SK-N-SH (cell line): ENCODE measurements at regions not wholly inside any gene's neighbourhood (a gene's known extent, or its start where the extent isn't known, plus 50 kb on each side); places are given as distances from the start of the nearest gene placed in this dataset.

Source experiments
- CTCF ChIA-PET: fragments of 300-600, 350-600 bp; formaldehyde crosslinking; extraction: SDS; loops from one replicate; lab custom pipeline; 2021; lab: Yijun Ruan, JAX
- POLR2A ChIA-PET: fragments of 350-600 bp; sonication (Branson Sonifier 250); formaldehyde crosslinking; extraction: SDS; loops from one replicate; lab custom pipeline; 2020; ENCODE audit warnings: antibody characterized with exemption, inconsistent platforms; lab: Yijun Ruan, JAX
- DNase-seq: peaks from one replicate; pipeline ENCODE4 v3.0.0; 2012
- H2AFZ ChIP-seq: fragments of 200-600 bp; sonication (generic); 2 replicates; pipeline ENCODE4 v1.8.1; 2016; ENCODE audit warnings: antibody characterized with exemption, mild to moderate bottlenecking, low read depth
- H3F3A ChIP-seq: fragments of 200-600 bp; sonication (generic); replicated peaks from 2 replicates; pipeline ENCODE3; 2016; ENCODE audit warnings: antibody characterized with exemption, mild to moderate bottlenecking; ENCODE audit not compliant: insufficient read depth
- H3K27ac ChIP-seq, 2 experiments: fragments of 200-500 bp in 1 of 2; fragments of 200-600 bp in 1 of 2; sonication (Bioruptor generic) in 1 of 2; sonication (generic), shearing (Covaris generic) in 1 of 2; 2 replicates each; pipeline versions ENCODE4 v1.5.1 to v1.6.1; 2014 to 2016; ENCODE audit warnings: low read depth in 2 of 2, inconsistent platforms in 1 of 2, low read length in 1 of 2, mild to moderate bottlenecking in 1 of 2, mixed read lengths in 1 of 2
- H3K27me3 ChIP-seq: fragments of 200-600 bp; sonication (generic), shearing (Covaris generic); 2 replicates; pipeline ENCODE4 v1.6.1; 2016; ENCODE audit warnings: mixed run types; ENCODE audit not compliant: insufficient read depth
- H3K36me3 ChIP-seq, 2 experiments: fragments of 200-500 bp in 1 of 2; fragments of 200-600 bp in 1 of 2; sonication (Bioruptor generic) in 1 of 2; sonication (generic) in 1 of 2; replicated peaks in 1 of 2; 2 replicates each; pipeline versions ENCODE3 to v1.5.1; 2014 to 2016; ENCODE audit warnings: low read length in 1 of 2, mild to moderate bottlenecking in 1 of 2; ENCODE audit not compliant: insufficient read depth in 2 of 2, control insufficient read depth in 1 of 2
- H3K4me1 ChIP-seq, 2 experiments: fragments of 200-500 bp in 1 of 2; fragments of 200-600 bp in 1 of 2; sonication (Bioruptor generic) in 1 of 2; sonication (generic), shearing (Covaris generic) in 1 of 2; 2 replicates each; pipeline versions ENCODE4 v1.5.1 to v1.6.1; 2014 to 2016; ENCODE audit warnings: low read depth in 1 of 2, low read length in 1 of 2, mixed run types in 1 of 2; ENCODE audit not compliant: insufficient read depth in 2 of 2, control insufficient read depth in 1 of 2
- H3K4me2 ChIP-seq: fragments of 200-600 bp; sonication (generic), shearing (Covaris generic); 2 replicates; pipeline ENCODE4 v1.6.1; 2017; ENCODE audit warnings: mixed run types
- H3K4me3 ChIP-seq, 2 experiments: fragments of 200-500 bp in 1 of 2; fragments of 200-600 bp in 1 of 2; sonication (Bioruptor generic) in 1 of 2; sonication (generic), shearing (Covaris generic) in 1 of 2; 2 replicates each; pipeline versions ENCODE4 v1.5.1 to v1.8.1; 2014 to 2016; ENCODE audit warnings: low read depth in 2 of 2, inconsistent platforms in 1 of 2, low read length in 1 of 2, mild to moderate bottlenecking in 1 of 2, mixed read lengths in 1 of 2, moderate library complexity in 1 of 2
- H3K79me2 ChIP-seq: fragments of 200-600 bp; sonication (generic); 2 replicates; pipeline ENCODE4 v1.8.1; 2017; ENCODE audit warnings: mild to moderate bottlenecking; ENCODE audit not compliant: insufficient read depth
- H3K9ac ChIP-seq: fragments of 200-600 bp; sonication (generic); 2 replicates; pipeline ENCODE4 v1.6.1; 2017; ENCODE audit warnings: mixed run types
- H3K9me2 ChIP-seq: fragments of 200-600 bp; sonication (generic); 2 replicates; pipeline ENCODE4 v1.6.1; 2017; ENCODE audit warnings: mixed run types
- H3K9me3 ChIP-seq: fragments of 200-600 bp; sonication (generic); 2 replicates; pipeline ENCODE4 v1.6.1; 2017; ENCODE audit warnings: mixed run types, mild to moderate bottlenecking, moderate library complexity
- H4K20me1 ChIP-seq: fragments of 200-600 bp; sonication (generic); 2 replicates; pipeline ENCODE4 v1.6.1; 2017; ENCODE audit warnings: mild to moderate bottlenecking, mixed run types; ENCODE audit not compliant: insufficient read depth
- EZH2phosphoT487 ChIP-seq: fragments of 200-600 bp; sonication (generic); IDR thresholded peaks from 2 replicates; pipeline ENCODE4 v1.6.1; 2017; ENCODE audit warnings: low read depth, mixed run types, mild to moderate bottlenecking, antibody characterized with exemption, moderate library complexity, borderline replicate concordance
- FOSL2 ChIP-seq: IDR thresholded peaks from 2 replicates; pipeline ENCODE4 v1.4.0; 2012; ENCODE audit warnings: low read depth, mild to moderate bottlenecking, moderate library complexity, borderline replicate concordance
- FOXM1 ChIP-seq: IDR thresholded peaks from 2 replicates; pipeline ENCODE4 v1.4.0; 2012; ENCODE audit warnings: low read depth, mild to moderate bottlenecking
- NFIC ChIP-seq: IDR thresholded peaks from 2 replicates; pipeline ENCODE4 v1.4.0; 2012; ENCODE audit warnings: borderline replicate concordance
- RCOR1 ChIP-seq: fragments of 150-350 bp; IDR thresholded peaks from 2 replicates; pipeline ENCODE4 v1.6.1; 2017; ENCODE audit warnings: antibody characterized with exemption, low read length
- RFX5 ChIP-seq: IDR thresholded peaks from 2 replicates; pipeline ENCODE4 v1.6.1; 2012; ENCODE audit warnings: mild to moderate bottlenecking, improper control_type of control experiment, low read length
- RXRA ChIP-seq: IDR thresholded peaks from 2 replicates; pipeline ENCODE4 v1.4.0; 2012; ENCODE audit warnings: low read depth, mild to moderate bottlenecking, borderline replicate concordance
- TAF1 ChIP-seq: IDR thresholded peaks from 2 replicates; pipeline ENCODE4 v1.6.1; 2012; ENCODE audit warnings: low read depth, mild to moderate bottlenecking, low read length, moderate library complexity, borderline replicate concordance
- TEAD4 ChIP-seq: IDR thresholded peaks from 2 replicates; pipeline ENCODE4 v1.4.0; 2012; ENCODE audit warnings: mild to moderate bottlenecking, borderline replicate concordance; ENCODE audit not compliant: insufficient read depth
- WGBS: methylation state at CpG from one replicate; pipeline ENCODE4 v1.1.6; 2017; ENCODE audit warnings: low lambda C conversion rate; 5-methylcytosine and 5-hydroxymethylcytosine counted together
- TF ChIP-seq, protein P1 (sequence below): IDR thresholded peaks from 2 replicates; pipeline ENCODE4 v1.4.0; 2012; ENCODE audit warnings: low read depth, borderline replicate concordance
- TF ChIP-seq, protein P2 (sequence below): IDR thresholded peaks from 2 replicates; pipeline ENCODE4 v1.6.1; 2012; ENCODE audit warnings: mild to moderate bottlenecking, low read depth, low read length, moderate library complexity
- TF ChIP-seq, protein P3 (sequence below): IDR thresholded peaks from 2 replicates; pipeline ENCODE4; 2012
- TF ChIP-seq, protein P4 (sequence below): IDR thresholded peaks from 2 replicates; pipeline ENCODE4 v1.4.0; 2012; ENCODE audit warnings: low read depth
- TF ChIP-seq, protein P5 (sequence below): fragments of 150-350 bp; IDR thresholded peaks from 2 replicates; pipeline ENCODE4 v1.6.1; 2017; ENCODE audit warnings: antibody characterized with exemption, low read length, low read depth, borderline replicate concordance

DNA sequence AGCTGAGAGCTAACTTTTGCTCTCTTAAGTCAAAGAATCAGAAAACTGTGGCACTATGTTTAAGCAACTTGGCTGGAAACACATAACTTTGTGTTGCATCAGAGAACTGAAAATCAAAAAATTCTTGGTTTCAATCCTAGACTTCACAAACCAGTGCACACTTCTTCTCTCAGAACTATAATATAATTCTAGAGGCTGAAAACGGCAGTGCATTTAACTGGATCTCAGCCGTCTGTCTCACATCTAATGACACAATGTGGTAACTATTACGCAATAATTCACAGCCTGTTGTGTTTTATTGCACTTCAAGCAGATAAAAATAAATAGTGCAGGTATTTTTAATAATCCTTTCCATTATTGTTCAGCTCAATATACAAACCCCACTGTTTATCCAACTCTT lies 260.6 kb upstream of the DIAPH2 start:
- no peaks in the 10 kb centered on the region for H3K36me3 ChIP-seq
- no peaks in the 10 kb centered on the region for H4K20me1 ChIP-seq
- no peaks in the 10 kb centered on the region for H3K9me3 ChIP-seq
- no peak for DNase-seq
- H3F3A ChIP-seq, result no peaks in the 10 kb centered on the region
- ChIA-PET CTCF (no interaction called here), POLR2A (no interaction called here)
- H3K27me3 ChIP-seq, result no peaks in the 10 kb centered on the region
- no peak for TF ChIP-seq FOXM1
- TF ChIP-seq, protein P1, sequence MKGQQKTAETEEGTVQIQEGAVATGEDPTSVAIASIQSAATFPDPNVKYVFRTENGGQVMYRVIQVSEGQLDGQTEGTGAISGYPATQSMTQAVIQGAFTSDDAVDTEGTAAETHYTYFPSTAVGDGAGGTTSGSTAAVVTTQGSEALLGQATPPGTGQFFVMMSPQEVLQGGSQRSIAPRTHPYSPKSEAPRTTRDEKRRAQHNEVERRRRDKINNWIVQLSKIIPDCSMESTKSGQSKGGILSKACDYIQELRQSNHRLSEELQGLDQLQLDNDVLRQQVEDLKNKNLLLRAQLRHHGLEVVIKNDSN, result no peak
- TF ChIP-seq TEAD4, result no peak
- no peak for TF ChIP-seq RCOR1
- no peak for TF ChIP-seq TAF1
- TF ChIP-seq RXRA, result no peak
- TF ChIP-seq, protein P2, sequence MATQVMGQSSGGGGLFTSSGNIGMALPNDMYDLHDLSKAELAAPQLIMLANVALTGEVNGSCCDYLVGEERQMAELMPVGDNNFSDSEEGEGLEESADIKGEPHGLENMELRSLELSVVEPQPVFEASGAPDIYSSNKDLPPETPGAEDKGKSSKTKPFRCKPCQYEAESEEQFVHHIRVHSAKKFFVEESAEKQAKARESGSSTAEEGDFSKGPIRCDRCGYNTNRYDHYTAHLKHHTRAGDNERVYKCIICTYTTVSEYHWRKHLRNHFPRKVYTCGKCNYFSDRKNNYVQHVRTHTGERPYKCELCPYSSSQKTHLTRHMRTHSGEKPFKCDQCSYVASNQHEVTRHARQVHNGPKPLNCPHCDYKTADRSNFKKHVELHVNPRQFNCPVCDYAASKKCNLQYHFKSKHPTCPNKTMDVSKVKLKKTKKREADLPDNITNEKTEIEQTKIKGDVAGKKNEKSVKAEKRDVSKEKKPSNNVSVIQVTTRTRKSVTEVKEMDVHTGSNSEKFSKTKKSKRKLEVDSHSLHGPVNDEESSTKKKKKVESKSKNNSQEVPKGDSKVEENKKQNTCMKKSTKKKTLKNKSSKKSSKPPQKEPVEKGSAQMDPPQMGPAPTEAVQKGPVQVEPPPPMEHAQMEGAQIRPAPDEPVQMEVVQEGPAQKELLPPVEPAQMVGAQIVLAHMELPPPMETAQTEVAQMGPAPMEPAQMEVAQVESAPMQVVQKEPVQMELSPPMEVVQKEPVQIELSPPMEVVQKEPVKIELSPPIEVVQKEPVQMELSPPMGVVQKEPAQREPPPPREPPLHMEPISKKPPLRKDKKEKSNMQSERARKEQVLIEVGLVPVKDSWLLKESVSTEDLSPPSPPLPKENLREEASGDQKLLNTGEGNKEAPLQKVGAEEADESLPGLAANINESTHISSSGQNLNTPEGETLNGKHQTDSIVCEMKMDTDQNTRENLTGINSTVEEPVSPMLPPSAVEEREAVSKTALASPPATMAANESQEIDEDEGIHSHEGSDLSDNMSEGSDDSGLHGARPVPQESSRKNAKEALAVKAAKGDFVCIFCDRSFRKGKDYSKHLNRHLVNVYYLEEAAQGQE, result no peak
- TF ChIP-seq, protein P3, sequence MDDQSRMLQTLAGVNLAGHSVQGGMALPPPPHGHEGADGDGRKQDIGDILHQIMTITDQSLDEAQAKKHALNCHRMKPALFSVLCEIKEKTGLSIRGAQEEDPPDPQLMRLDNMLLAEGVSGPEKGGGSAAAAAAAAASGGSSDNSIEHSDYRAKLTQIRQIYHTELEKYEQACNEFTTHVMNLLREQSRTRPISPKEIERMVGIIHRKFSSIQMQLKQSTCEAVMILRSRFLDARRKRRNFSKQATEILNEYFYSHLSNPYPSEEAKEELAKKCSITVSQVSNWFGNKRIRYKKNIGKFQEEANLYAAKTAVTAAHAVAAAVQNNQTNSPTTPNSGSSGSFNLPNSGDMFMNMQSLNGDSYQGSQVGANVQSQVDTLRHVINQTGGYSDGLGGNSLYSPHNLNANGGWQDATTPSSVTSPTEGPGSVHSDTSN, result no peak
- TF ChIP-seq, protein P4, sequence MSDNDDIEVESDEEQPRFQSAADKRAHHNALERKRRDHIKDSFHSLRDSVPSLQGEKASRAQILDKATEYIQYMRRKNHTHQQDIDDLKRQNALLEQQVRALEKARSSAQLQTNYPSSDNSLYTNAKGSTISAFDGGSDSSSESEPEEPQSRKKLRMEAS, result no peak
- no peak for TF ChIP-seq NFIC
- no peak for TF ChIP-seq EZH2phosphoT487
- TF ChIP-seq RFX5, result no peak
- TF ChIP-seq, protein P5, sequence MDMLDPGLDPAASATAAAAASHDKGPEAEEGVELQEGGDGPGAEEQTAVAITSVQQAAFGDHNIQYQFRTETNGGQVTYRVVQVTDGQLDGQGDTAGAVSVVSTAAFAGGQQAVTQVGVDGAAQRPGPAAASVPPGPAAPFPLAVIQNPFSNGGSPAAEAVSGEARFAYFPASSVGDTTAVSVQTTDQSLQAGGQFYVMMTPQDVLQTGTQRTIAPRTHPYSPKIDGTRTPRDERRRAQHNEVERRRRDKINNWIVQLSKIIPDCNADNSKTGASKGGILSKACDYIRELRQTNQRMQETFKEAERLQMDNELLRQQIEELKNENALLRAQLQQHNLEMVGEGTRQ, result no peak
- no peak for TF ChIP-seq FOSL2
- H3K4me2 ChIP-seq, result no peak overlapping the region
- no peak overlapping the region for H3K27ac ChIP-seq
- H2AFZ ChIP-seq, result no peak overlapping the region; the same call in 1 of the 2 replicates
- no peak overlapping the region for H3K4me3 ChIP-seq
- no peaks in the 10 kb centered on the region for H3K79me2 ChIP-seq
- H3K4me1 ChIP-seq, result no peaks in the 10 kb centered on the region
- no peaks in the 10 kb centered on the region for H3K9me2 ChIP-seq
- WGBS, result 41% methylated on average over 3 of the region's 3 CpGs
- no peak overlapping the region for H3K9ac ChIP-seq
